Trophoblast cell (in vitro differentiated cells and primary cell): ENCODE measurements at regions not wholly inside any gene's neighbourhood (a gene's known extent, or its start where the extent isn't known, plus 50 kb on each side); places are given as distances from the start of the nearest gene placed in this dataset.
"Not testable (repeated sequence)": the region's sequence is repeated elsewhere in the genome, so short reads cannot be mapped to it uniquely, and the experiment has no call there.

ENCODE experiments used
- DNase-seq, 2 donors: peaks; one replicate each; pipeline ENCODE4 v3.0.0-alpha.2; 2016
- H2AFZ ChIP-seq: 2 replicates; pipeline ENCODE4 v1.6.1; 2013; ENCODE audit warnings: low read length, moderate library complexity, mild to moderate bottlenecking; ENCODE audit not compliant: insufficient read depth, poor library complexity
- H2AK5ac ChIP-seq: 2 replicates; pipeline ENCODE4 v1.6.1; 2013; ENCODE audit warnings: mild to moderate bottlenecking, low read length
- H2BK120ac ChIP-seq: 2 replicates; pipeline ENCODE4 v1.6.1; 2013; ENCODE audit warnings: low read length, mild to moderate bottlenecking, moderate library complexity; ENCODE audit not compliant: insufficient read depth, poor library complexity
- H2BK12ac ChIP-seq: 2 replicates; pipeline ENCODE4 v1.6.1; 2013; ENCODE audit warnings: mild to moderate bottlenecking, low read length, moderate library complexity
- H2BK5ac ChIP-seq: 2 replicates; pipeline ENCODE4 v1.6.1; 2013; ENCODE audit warnings: low read length, low read depth, moderate library complexity, mild to moderate bottlenecking; ENCODE audit not compliant: poor library complexity
- H3K14ac ChIP-seq: 2 replicates; pipeline ENCODE4 v1.6.1; 2013; ENCODE audit warnings: mild to moderate bottlenecking, low read length
- H3K18ac ChIP-seq: 2 replicates; pipeline ENCODE4 v1.6.1; 2013; ENCODE audit warnings: mild to moderate bottlenecking, low read length
- H3K23ac ChIP-seq: 2 replicates; pipeline ENCODE4 v1.6.1; 2013; ENCODE audit warnings: low read length
- H3K27ac ChIP-seq: 2 replicates; pipeline ENCODE4 v1.5.1; 2013; ENCODE audit warnings: low read depth, mild to moderate bottlenecking, inconsistent platforms, low read length, moderate library complexity
- H3K27me3 ChIP-seq: 2 replicates; pipeline ENCODE4 v1.6.1; 2013; ENCODE audit warnings: inconsistent platforms, mild to moderate bottlenecking, low read length, moderate library complexity; ENCODE audit not compliant: insufficient read depth
- H3K36me3 ChIP-seq, 2 experiments: 1 replicate in 1 of 2; 2 replicates in 1 of 2; pipeline ENCODE4 v1.6.1; 2013; ENCODE audit warnings: low read length in 2 of 2, mild to moderate bottlenecking in 2 of 2, moderate library complexity in 1 of 2; ENCODE audit not compliant: insufficient read depth in 2 of 2, control insufficient read depth in 1 of 2
- H3K4ac ChIP-seq: 2 replicates; pipeline ENCODE4 v1.6.1; 2013; ENCODE audit warnings: low read depth, mild to moderate bottlenecking, low read length, moderate library complexity
- H3K4me1 ChIP-seq, 2 experiments: 1 replicate in 1 of 2; 2 replicates in 1 of 2; pipeline ENCODE4 v1.6.1; 2013; ENCODE audit warnings: low read length in 2 of 2, mild to moderate bottlenecking in 2 of 2, moderate library complexity in 1 of 2; ENCODE audit not compliant: insufficient read depth in 2 of 2, control insufficient read depth in 1 of 2
- H3K4me2 ChIP-seq: 2 replicates; pipeline ENCODE4 v1.6.1; 2013; ENCODE audit warnings: inconsistent platforms, mild to moderate bottlenecking, low read length, moderate library complexity
- H3K4me3 ChIP-seq: 2 replicates; pipeline ENCODE4 v1.5.1; 2013; ENCODE audit warnings: mild to moderate bottlenecking, low read depth, low read length, inconsistent platforms
- H3K79me1 ChIP-seq: one replicate; pipeline ENCODE4 v1.6.1; 2013; ENCODE audit warnings: low read length
- H3K79me2 ChIP-seq: 2 replicates; pipeline ENCODE4 v1.6.1; 2013; ENCODE audit warnings: low read length, mild to moderate bottlenecking; ENCODE audit not compliant: control insufficient read depth, insufficient read depth, poor library complexity
- H3K9ac ChIP-seq: 2 replicates; pipeline ENCODE4 v1.6.1; 2013; ENCODE audit warnings: mild to moderate bottlenecking, low read length
- H3K9me3 ChIP-seq: 2 replicates; pipeline ENCODE4 v1.6.1; 2013; ENCODE audit warnings: low read depth, mild to moderate bottlenecking, control low read depth, inconsistent platforms, low read length; ENCODE audit not compliant: insufficient read depth
- H4K12ac ChIP-seq: 2 replicates; pipeline ENCODE4 v1.6.1; 2013; ENCODE audit warnings: low read depth, mild to moderate bottlenecking, low read length, moderate library complexity
- H4K8ac ChIP-seq: 2 replicates; pipeline ENCODE4 v1.6.1; 2013; ENCODE audit warnings: low read depth, mild to moderate bottlenecking, low read length, moderate library complexity
- H4K91ac ChIP-seq: one replicate; pipeline ENCODE4 v1.6.1; 2013; ENCODE audit warnings: low read depth, mild to moderate bottlenecking, low read length, moderate library complexity
- WGBS: extraction: QIAGEN DNeasy Blood & Tissue Kit; methylation state at CpG from one replicate; pipeline ENCODE4 v1.1.7; 2013; ENCODE audit warnings: missing lambda C conversion rate; ENCODE audit not compliant: insufficient read length, insufficient coverage; ENCODE audit errors: extremely low coverage; 5-methylcytosine and 5-hydroxymethylcytosine counted together

GRCh38 chr2:16379901-16380300 is 285.7 kb downstream of the CYRIA start:
- not testable (repeated sequence) for H2AFZ ChIP-seq, H3K27ac ChIP-seq, H2AK5ac ChIP-seq, DNase-seq, H3K36me3 ChIP-seq, H3K4ac ChIP-seq, H3K27me3 ChIP-seq, H2BK5ac ChIP-seq, H4K12ac ChIP-seq, H2BK120ac ChIP-seq, H3K79me1 ChIP-seq, H3K14ac ChIP-seq, H3K4me3 ChIP-seq, H3K9ac ChIP-seq, H3K79me2 ChIP-seq, H2BK12ac ChIP-seq, H4K91ac ChIP-seq, H4K8ac ChIP-seq, H3K23ac ChIP-seq, H3K18ac ChIP-seq, H3K4me1 ChIP-seq, H3K4me2 ChIP-seq, H3K9me3 ChIP-seq
- WGBS, result no CpG with 5 or more reads among the region's 5 CpGs

GRCh38 chr2:16379061-16379460 is 286.6 kb downstream of the CYRIA start:
- not testable (repeated sequence) for H3K4ac ChIP-seq, H3K14ac ChIP-seq, H2AFZ ChIP-seq, H3K23ac ChIP-seq, H4K91ac ChIP-seq, H3K36me3 ChIP-seq, H3K4me3 ChIP-seq, H4K12ac ChIP-seq, H3K9me3 ChIP-seq, H3K27ac ChIP-seq, H3K4me1 ChIP-seq, H3K79me2 ChIP-seq, H2BK5ac ChIP-seq, H3K9ac ChIP-seq, H3K27me3 ChIP-seq, DNase-seq, H3K79me1 ChIP-seq, H2BK12ac ChIP-seq, H2BK120ac ChIP-seq, H3K18ac ChIP-seq, H2AK5ac ChIP-seq, H4K8ac ChIP-seq, H3K4me2 ChIP-seq
- WGBS, result no CpG with 5 or more reads among the region's 5 CpGs

GRCh38 chr2:16378031-16378430 is 287.6 kb downstream of the CYRIA start:
- Histone ChIP-seq H3K79me2 (no peaks in the 10 kb centered on the region), H2BK5ac (no peak overlapping the region), H3K9ac (no peak overlapping the region), H3K4me1 (no peaks in the 10 kb centered on the region), H2BK12ac (no peak overlapping the region), H2AFZ (no peak overlapping the region), H4K91ac (no peak overlapping the region), H3K27ac (no peak overlapping the region), H3K79me1 (no peaks in the 10 kb centered on the region), H3K9me3 (no peaks in the 10 kb centered on the region), H4K12ac (no peak overlapping the region), H4K8ac (no peak overlapping the region), H2BK120ac (no peak overlapping the region), H3K23ac (no peak overlapping the region), H3K27me3 (no peaks in the 10 kb centered on the region), H3K4me3 (no peak overlapping the region), H3K4ac (no peak overlapping the region), H3K14ac (no peak overlapping the region), H3K4me2 (no peak overlapping the region), H3K36me3 (no peaks in the 10 kb centered on the region), H2AK5ac (no peak overlapping the region), H3K18ac (no peak overlapping the region)
- no peak for DNase-seq
- no CpG with 5 or more reads among the region's 2 CpGs for WGBS

GRCh38 chr2:16375981-16376380 is 289.7 kb downstream of the CYRIA start:
- no peak overlapping the region for H2AFZ ChIP-seq
- no peak overlapping the region for H3K4me3 ChIP-seq
- H2BK5ac ChIP-seq, result no peak overlapping the region
- H3K79me2 ChIP-seq, result no peaks in the 10 kb centered on the region
- no peak overlapping the region for H3K18ac ChIP-seq
- H4K12ac ChIP-seq, result no peak overlapping the region
- no peak for DNase-seq
- H4K91ac ChIP-seq, result no peak overlapping the region
- no peak overlapping the region for H3K4ac ChIP-seq
- no peak overlapping the region for H3K27ac ChIP-seq
- no peak overlapping the region for H3K14ac ChIP-seq
- no peaks in the 10 kb centered on the region for H3K9me3 ChIP-seq
- H2BK120ac ChIP-seq, result no peak overlapping the region
- no peak overlapping the region for H2BK12ac ChIP-seq
- H4K8ac ChIP-seq, result no peak overlapping the region
- no peaks in the 10 kb centered on the region for H3K36me3 ChIP-seq
- H3K27me3 ChIP-seq, result no peaks in the 10 kb centered on the region
- H3K4me2 ChIP-seq, result no peak overlapping the region
- WGBS, result no CpG with 5 or more reads among the region's 4 CpGs
- H2AK5ac ChIP-seq, result no peak overlapping the region
- no peak overlapping the region for H3K9ac ChIP-seq
- H3K23ac ChIP-seq, result no peak overlapping the region
- no peaks in the 10 kb centered on the region for H3K4me1 ChIP-seq
- no peaks in the 10 kb centered on the region for H3K79me1 ChIP-seq
